HEK293T (cell line): ENCODE measurements at regions not wholly inside any gene's neighbourhood (a gene's known extent, or its start where the extent isn't known, plus 50 kb on each side); places are given as distances from the start of the nearest gene placed in this dataset.
"Not testable (repeated sequence)": the region's sequence is repeated elsewhere in the genome, so short reads cannot be mapped to it uniquely, and the experiment has no call there.

Experiments
- CTCF ChIA-PET: fragments of 350-600 bp; formaldehyde crosslinking; extraction: SDS; loops from one replicate; lab custom pipeline; 2021; ENCODE audit warnings: antibody characterized with exemption, inconsistent platforms; lab: Yijun Ruan, JAX
- POLR2A ChIA-PET: fragments of 350-600 bp; formaldehyde crosslinking; extraction: SDS; loops from one replicate; lab custom pipeline; 2020; ENCODE audit warnings: antibody characterized with exemption, inconsistent platforms; lab: Yijun Ruan, JAX
- DNase-seq: peaks from one replicate; pipeline ENCODE4 v3.0.0; 2012; ENCODE audit warnings: mixed read lengths; ENCODE audit errors: extremely low spot score
- ARNT ChIP-seq: fragments of 450-650 bp; IDR thresholded peaks from 2 replicates; pipeline ENCODE4 v1.6.1; 2017; ENCODE audit warnings: mild to moderate bottlenecking
- BHLHE40 ChIP-seq: fragments of 450-650 bp; IDR thresholded peaks from 2 replicates; pipeline ENCODE4 v1.6.1; 2016; ENCODE audit warnings: mild to moderate bottlenecking, moderate library complexity, borderline replicate concordance
- CTBP1 ChIP-seq: fragments of 450-650 bp; IDR thresholded peaks from 2 replicates; pipeline ENCODE4 v1.6.1; 2016; ENCODE audit warnings: borderline replicate concordance
- ELF4 ChIP-seq: fragments of 450-650 bp; IDR thresholded peaks from 2 replicates; pipeline ENCODE4 v1.6.1; 2017; ENCODE audit warnings: antibody characterized with exemption
- FOXA1 ChIP-seq: fragments of 450-650 bp; IDR thresholded peaks from 2 replicates; pipeline ENCODE4 v1.6.1; 2016; ENCODE audit warnings: mild to moderate bottlenecking
- FOXK2 ChIP-seq: fragments of 450-650 bp; IDR thresholded peaks from 2 replicates; pipeline ENCODE4 v1.6.1; 2016; ENCODE audit warnings: mild to moderate bottlenecking
- FOXM1 ChIP-seq: fragments of 450-650 bp; IDR thresholded peaks from 2 replicates; pipeline ENCODE4 v1.6.1; 2017; ENCODE audit warnings: mild to moderate bottlenecking, borderline replicate concordance
- HDGF ChIP-seq: fragments of 450-650 bp; IDR thresholded peaks from 2 replicates; pipeline ENCODE4 v1.6.1; 2017; ENCODE audit warnings: antibody characterized with exemption, borderline replicate concordance
- L3MBTL2 ChIP-seq: fragments of 450-650 bp; conservative IDR thresholded peaks from 2 replicates; pipeline ENCODE4 v1.6.1; 2016; ENCODE audit warnings: mild to moderate bottlenecking
- LEF1 ChIP-seq: fragments of 450-650 bp; IDR thresholded peaks from 2 replicates; pipeline ENCODE4 v1.6.1; 2017; ENCODE audit warnings: mild to moderate bottlenecking, borderline replicate concordance
- NFRKB ChIP-seq: fragments of 450-650 bp; IDR thresholded peaks from 2 replicates; pipeline ENCODE4 v1.6.1; 2016; ENCODE audit warnings: mild to moderate bottlenecking, moderate library complexity
- SP1 ChIP-seq: fragments of 450-650 bp; IDR thresholded peaks from 2 replicates; pipeline ENCODE4 v1.6.1; 2017
- SUZ12 ChIP-seq: fragments of 450-650 bp; IDR thresholded peaks from 2 replicates; pipeline ENCODE4 v1.6.1; 2016; ENCODE audit warnings: mild to moderate bottlenecking
- TARDBP ChIP-seq: fragments of 450-650 bp; IDR thresholded peaks from 2 replicates; pipeline ENCODE4 v1.6.1; 2016
- ZNF384 ChIP-seq: fragments of 450-650 bp; IDR thresholded peaks from 2 replicates; pipeline ENCODE4 v1.6.1; 2016
- TF ChIP-seq, protein P1 (sequence below): fragments of 450-650 bp; IDR thresholded peaks from 2 replicates; pipeline ENCODE4 v1.6.1; 2016

DNA sequence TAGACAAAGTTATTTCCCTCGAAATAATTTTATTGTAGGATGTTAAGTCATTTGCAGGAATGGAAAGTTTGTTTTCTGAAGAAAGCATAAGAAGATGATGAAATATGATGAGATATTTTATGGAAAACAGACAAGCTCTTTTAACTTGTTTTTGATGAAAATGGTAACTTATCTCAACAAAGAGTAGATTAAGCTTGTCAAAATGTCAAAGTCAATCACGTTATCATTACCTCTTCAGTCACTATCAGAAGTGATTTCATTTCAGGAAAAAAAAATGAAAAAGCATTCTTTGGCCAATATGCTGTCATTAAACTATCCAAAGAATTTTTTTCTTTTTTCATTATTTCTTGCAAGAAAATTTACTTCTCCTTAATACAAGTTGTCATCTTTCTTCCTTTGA is 221.0 kb upstream of the ANKRD50 start:
- no peak for DNase-seq
- POLR2A ChIA-PET = no interaction called here
- TF ChIP-seq ARNT (no peak), FOXK2 (no peak), SP1 (no peak), LEF1 (no peak), L3MBTL2 (no peak), HDGF (no peak), ZNF384 (no peak), NFRKB (no peak), SUZ12 (no peak), FOXA1 (no peak), TARDBP (no peak), BHLHE40 (no peak), CTBP1 (no peak), FOXM1 (no peak), ELF4 (no peak)
- TF ChIP-seq, protein P1, sequence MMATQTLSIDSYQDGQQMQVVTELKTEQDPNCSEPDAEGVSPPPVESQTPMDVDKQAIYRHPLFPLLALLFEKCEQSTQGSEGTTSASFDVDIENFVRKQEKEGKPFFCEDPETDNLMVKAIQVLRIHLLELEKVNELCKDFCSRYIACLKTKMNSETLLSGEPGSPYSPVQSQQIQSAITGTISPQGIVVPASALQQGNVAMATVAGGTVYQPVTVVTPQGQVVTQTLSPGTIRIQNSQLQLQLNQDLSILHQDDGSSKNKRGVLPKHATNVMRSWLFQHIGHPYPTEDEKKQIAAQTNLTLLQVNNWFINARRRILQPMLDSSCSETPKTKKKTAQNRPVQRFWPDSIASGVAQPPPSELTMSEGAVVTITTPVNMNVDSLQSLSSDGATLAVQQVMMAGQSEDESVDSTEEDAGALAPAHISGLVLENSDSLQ = no peak

DNA sequence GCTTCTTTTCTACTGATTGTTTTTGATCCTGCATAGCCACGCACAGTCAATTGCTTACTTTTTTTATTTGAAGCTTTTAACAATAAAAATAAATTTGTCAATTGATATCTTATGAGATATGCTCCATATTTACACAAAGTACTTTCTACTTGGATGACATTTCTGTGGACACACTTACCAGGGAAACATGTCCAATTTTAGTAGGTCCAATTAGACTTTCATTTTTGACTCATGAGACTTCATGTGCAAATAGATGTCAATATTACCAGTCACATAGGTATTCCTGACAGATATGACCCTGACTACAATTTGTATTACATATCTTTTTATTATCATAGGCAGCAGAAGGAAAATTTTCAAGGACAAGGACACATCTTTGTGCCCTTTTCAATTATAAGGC is 219.9 kb upstream of the ANKRD50 start:
- CTCF ChIA-PET = no interaction called here
- DNase-seq = no peak
- TF ChIP-seq, protein P1 = no peak
- TF ChIP-seq CTBP1 = no peak
- no peak for TF ChIP-seq FOXK2
- TF ChIP-seq SUZ12 = no peak
- no peak for TF ChIP-seq FOXM1
- TF ChIP-seq ZNF384 = no peak
- no peak for TF ChIP-seq LEF1
- TF ChIP-seq TARDBP = no peak
- no peak for TF ChIP-seq HDGF
- TF ChIP-seq ELF4 = no peak
- TF ChIP-seq NFRKB = no peak
- no peak for TF ChIP-seq BHLHE40
- POLR2A ChIA-PET = no interaction called here

More for the DNA sequence above, 221.0 kb upstream of the ANKRD50 start:
- CTCF ChIA-PET = no interaction called here

DNA sequence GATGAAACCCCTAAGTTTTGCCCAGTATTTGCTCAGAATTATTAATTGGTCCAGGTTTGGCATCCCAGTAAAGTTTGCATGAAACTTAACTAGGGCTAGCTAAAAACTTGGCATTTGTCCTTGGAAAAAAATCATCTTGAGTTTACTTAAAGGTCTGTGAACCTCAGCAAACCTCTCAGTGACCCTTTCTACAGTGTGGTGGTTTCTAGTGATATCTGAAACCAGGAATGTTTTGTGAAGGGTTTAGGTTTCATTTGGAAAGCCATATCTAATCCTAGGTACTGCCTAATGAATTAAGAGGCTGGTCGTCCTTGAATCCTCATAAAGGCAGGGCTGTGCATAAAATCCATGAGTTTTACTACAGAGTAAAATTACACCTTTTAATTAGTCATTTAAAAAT is 218.5 kb upstream of the ANKRD50 start:
- no peak for TF ChIP-seq FOXK2
- TF ChIP-seq LEF1 = no peak
- TF ChIP-seq L3MBTL2 = no peak
- no peak for TF ChIP-seq NFRKB
- TF ChIP-seq BHLHE40 = no peak
- TF ChIP-seq ZNF384 = no peak
- TF ChIP-seq, protein P1 = no peak
- TF ChIP-seq CTBP1 = no peak
- no peak for TF ChIP-seq FOXA1
- TF ChIP-seq ARNT = no peak
- no peak for TF ChIP-seq HDGF
- no peak for TF ChIP-seq SUZ12
- CTCF ChIA-PET = no interaction called here
- DNase-seq = peak; percentile 8
- POLR2A ChIA-PET = no interaction called here

DNA sequence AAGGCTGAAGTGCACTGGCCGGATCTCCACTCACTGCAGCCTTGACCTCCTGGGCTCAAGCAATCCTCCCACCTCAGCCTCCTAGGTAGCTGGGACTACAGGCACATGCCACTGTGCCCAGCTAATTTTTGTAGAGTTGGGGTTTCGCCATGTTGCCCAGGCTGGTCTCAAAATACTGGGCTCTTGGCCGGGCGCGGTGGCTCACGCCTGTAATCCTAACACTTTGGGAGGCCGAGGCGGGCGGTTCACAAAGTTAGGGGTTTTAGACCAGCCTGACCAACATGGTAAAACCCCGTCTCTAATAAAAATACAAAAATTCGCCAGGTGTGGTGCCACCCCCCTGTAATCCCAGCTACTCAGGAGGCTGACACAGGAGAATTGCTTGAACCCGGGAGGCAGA is 210.2 kb upstream of the ANKRD50 start:
- CTCF ChIA-PET, DNase-seq, POLR2A ChIA-PET: not testable (repeated sequence)

DNA sequence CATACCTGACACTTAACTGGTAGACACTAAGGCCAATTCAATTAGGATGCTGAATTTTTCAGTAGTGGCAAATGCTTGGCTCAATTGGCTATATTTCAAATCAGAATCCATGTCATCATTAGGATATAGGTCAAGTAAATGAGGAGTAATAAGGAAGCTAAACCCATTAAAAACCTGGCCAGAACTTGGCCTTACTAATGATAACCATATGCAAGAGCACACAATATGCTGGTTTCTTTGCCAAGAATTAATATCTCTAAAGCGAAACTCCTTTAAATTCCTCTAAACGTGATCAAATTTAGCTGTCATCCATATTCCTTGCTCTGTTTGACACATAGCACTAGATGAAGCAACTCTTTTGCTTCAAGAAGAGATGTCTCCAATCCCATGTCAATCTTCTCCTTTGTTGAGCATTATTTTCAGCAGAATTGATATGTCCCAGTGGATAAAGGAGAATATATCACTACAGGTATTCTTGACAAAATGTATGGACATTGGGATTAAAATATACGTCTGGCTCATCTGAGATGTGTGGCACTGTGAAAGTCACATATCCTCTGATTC is 206.1 kb upstream of the ANKRD50 start:
- TF ChIP-seq CTBP1 = no peak
- no peak for TF ChIP-seq FOXA1
- no peak for TF ChIP-seq ELF4
- no peak for TF ChIP-seq SP1
- no peak for TF ChIP-seq LEF1
- no peak for TF ChIP-seq ARNT
- no peak for TF ChIP-seq HDGF
- TF ChIP-seq TARDBP = no peak
- no peak for TF ChIP-seq FOXM1
- no peak for TF ChIP-seq FOXK2
- TF ChIP-seq L3MBTL2 = no peak
- no peak for TF ChIP-seq NFRKB
- TF ChIP-seq, protein P1 = no peak
- TF ChIP-seq SUZ12 = no peak
- TF ChIP-seq ZNF384 = no peak
- DNase-seq = no peak
- POLR2A ChIA-PET = no interaction called here
- CTCF ChIA-PET = no interaction called here

DNA sequence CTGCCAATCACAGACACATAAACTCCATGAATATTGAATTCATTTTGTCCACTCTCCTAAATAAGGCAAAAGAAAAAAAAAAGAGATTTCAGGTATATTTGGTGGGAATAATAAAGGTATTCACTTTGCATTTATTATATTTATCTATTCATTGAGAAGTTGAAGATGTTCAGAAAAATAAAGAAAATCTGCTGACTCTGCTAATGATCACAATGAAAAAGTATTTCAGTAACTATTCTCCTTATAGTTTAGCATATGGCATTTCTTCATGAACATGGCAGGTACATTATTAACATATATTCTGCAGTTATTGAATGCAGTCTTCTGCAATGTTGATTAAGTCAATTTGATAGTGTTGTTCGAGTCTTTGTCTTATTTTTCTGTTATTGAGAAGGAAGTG is 202.5 kb upstream of the ANKRD50 start:
- POLR2A ChIA-PET = no interaction called here
- DNase-seq = no peak
- CTCF ChIA-PET = no interaction called here
- TF ChIP-seq FOXK2 (no peak), ELF4 (no peak), L3MBTL2 (no peak)
